GM19452 (cell line): ENCODE measurements at regions not wholly inside any gene's neighbourhood (a gene's known extent, or its start where the extent isn't known, plus 50 kb on each side); places are given as distances from the start of the nearest gene placed in this dataset.
A peak's percentile ranks its signal among the peaks of the same experiment; 100 is the strongest.
"Not testable (repeated sequence)": the region's sequence is repeated elsewhere in the genome, so short reads cannot be mapped to it uniquely, and the experiment has no call there.

Experiments
- ATAC-seq: cut with Tn5 transposase; IDR thresholded peaks from one replicate; pipeline ENCODE4 v1.9.1; 2021; ENCODE audit not compliant: unreplicated experiment

- ATAC-seq, result no peak
Measured at GRCh38 chr10:108632144-108632543, 1291.2 kb downstream of the XPNPEP1 start.

GRCh38 chr10:108631332-108631731 is 1292.0 kb downstream of the XPNPEP1 start:
- peak; percentile 91 for ATAC-seq

- no peak for ATAC-seq
Measured at GRCh38 chr10:108629834-108630233, 1293.5 kb downstream of the XPNPEP1 start.

- no peak for ATAC-seq
Measured at GRCh38 chr10:108624052-108624451, 1299.3 kb downstream of the XPNPEP1 start.

GRCh38 chr10:108620821-108621534 is 1302.3 kb downstream of the XPNPEP1 start:
- ATAC-seq, result no peak

- ATAC-seq, result no peak
Measured at GRCh38 chr10:108616559-108617285, 1306.6 kb downstream of the XPNPEP1 start.

GRCh38 chr10:108615576-108616320 is 1307.6 kb downstream of the XPNPEP1 start:
- ATAC-seq, result no peak

GRCh38 chr10:108612485-108612884 is 1310.8 kb downstream of the XPNPEP1 start:
- no peak for ATAC-seq

- ATAC-seq, result no peak
Measured at GRCh38 chr10:108608860-108609259, 1314.5 kb downstream of the XPNPEP1 start.

- no peak for ATAC-seq
Measured at GRCh38 chr10:108601851-108602250, 1321.5 kb downstream of the XPNPEP1 start.

GRCh38 chr10:108600511-108600910 is 1322.8 kb downstream of the XPNPEP1 start:
- ATAC-seq, result not testable (repeated sequence)

GRCh38 chr10:108599317-108599716 is 1324.0 kb downstream of the XPNPEP1 start:
- ATAC-seq, result not testable (repeated sequence)

GRCh38 chr10:108598831-108599230 is 1324.5 kb downstream of the XPNPEP1 start:
- ATAC-seq, result no peak

- ATAC-seq, result no peak
Measured at GRCh38 chr10:108598320-108598695, 1325.0 kb downstream of the XPNPEP1 start.

- no peak for ATAC-seq
Measured at GRCh38 chr10:108597657-108598319, 1325.5 kb downstream of the XPNPEP1 start.

- ATAC-seq, result no peak
Measured at GRCh38 chr10:108597031-108597430, 1326.3 kb downstream of the XPNPEP1 start.

- ATAC-seq, result no peak
Measured at GRCh38 chr10:108592956-108593355, 1330.4 kb downstream of the XPNPEP1 start.

GRCh38 chr10:108591417-108591816 is 1331.9 kb downstream of the XPNPEP1 start:
- ATAC-seq, result no peak

- ATAC-seq, result no peak
Measured at GRCh38 chr10:108586424-108586823, 1336.9 kb downstream of the XPNPEP1 start.

- ATAC-seq, result no peak
Measured at GRCh38 chr10:108583877-108584276, 1339.4 kb downstream of the XPNPEP1 start.

- no peak for ATAC-seq
Measured at GRCh38 chr10:108582888-108583287, 1340.4 kb downstream of the XPNPEP1 start.
